WTC11 (cell line): ENCODE measurements at regions not wholly inside any gene's neighbourhood (a gene's known extent, or its start where the extent isn't known, plus 50 kb on each side); places are given as distances from the start of the nearest gene placed in this dataset.

Experiments used
- ATAC-seq: fragments of 200-7000 bp; cut with Tn5 transposase; 2 replicates; pipeline ENCODE4 v1.10.0; 2021; ENCODE audit warnings: mild to moderate bottlenecking, moderate library complexity
- CTCF ChIA-PET: fragments of 300-600 bp; sonication (Branson Sonifier 250); formaldehyde crosslinking; loops from one replicate; lab custom pipeline; 2021; ENCODE audit warnings: antibody characterized with exemption; lab: Charles Lee
- POLR2A ChIA-PET: fragments of 350-600 bp; sonication (Branson Sonifier 250); formaldehyde crosslinking; loops from one replicate; lab custom pipeline; 2021; ENCODE audit warnings: antibody characterized with exemption; lab: Charles Lee
- DNase-seq: peaks from one replicate; pipeline ENCODE4 v3.0.0; 2021; ENCODE audit warnings: low spot score
- H3K27ac Mint-ChIP-seq: 2 replicates; pipeline ENCODE4 v1.8.0; 2021; ENCODE audit warnings: mixed read lengths
- H3K27me3 Mint-ChIP-seq: 2 replicates; pipeline ENCODE4 v1.8.0; 2021; ENCODE audit warnings: low read depth, mild to moderate bottlenecking, moderate library complexity, mixed read lengths
- H3K36me3 Mint-ChIP-seq: 2 replicates; pipeline ENCODE4 v1.8.0; 2021; ENCODE audit warnings: mixed read lengths
- H3K4me1 Mint-ChIP-seq: 2 replicates; pipeline ENCODE4 v1.8.0; 2022; ENCODE audit warnings: mixed read lengths
- H3K4me3 Mint-ChIP-seq: 2 replicates; pipeline ENCODE4 v1.8.0; 2021; ENCODE audit warnings: mild to moderate bottlenecking, moderate library complexity, mixed read lengths
- H3K9me3 Mint-ChIP-seq: 2 replicates; pipeline ENCODE4 v1.8.0; 2021; ENCODE audit warnings: mixed read lengths
- CBFB ChIP-seq: sonication (generic); formaldehyde crosslinking; IDR thresholded peaks from 2 replicates; pipeline ENCODE4 v1.8.1; 2022; ENCODE audit warnings: mild to moderate bottlenecking, low read depth, missing genetic modification reagents
- E2F5 ChIP-seq: sonication (generic); formaldehyde crosslinking; IDR thresholded peaks from 2 replicates; pipeline ENCODE4 v1.8.1; 2022; ENCODE audit warnings: mild to moderate bottlenecking, moderate library complexity, missing genetic modification reagents
- ELF4 ChIP-seq: sonication (generic); formaldehyde crosslinking; IDR thresholded peaks from 2 replicates; pipeline ENCODE4 v1.8.1; 2022; ENCODE audit warnings: low read depth, mild to moderate bottlenecking, moderate library complexity, missing genetic modification reagents
- ESRRA ChIP-seq: sonication (generic); formaldehyde crosslinking; IDR thresholded peaks from 2 replicates; pipeline ENCODE4 v1.8.1; 2022; ENCODE audit warnings: mild to moderate bottlenecking, missing genetic modification reagents, borderline replicate concordance
- FOXK1 ChIP-seq: sonication (generic); formaldehyde crosslinking; IDR thresholded peaks from 2 replicates; pipeline ENCODE4 v1.8.0; 2022; ENCODE audit warnings: mild to moderate bottlenecking, moderate library complexity, missing genetic modification reagents
- KAT7 ChIP-seq: sonication (generic); formaldehyde crosslinking; IDR thresholded peaks from 2 replicates; pipeline ENCODE4 v1.8.1; 2023; ENCODE audit warnings: missing genetic modification reagents, mild to moderate bottlenecking, borderline replicate concordance
- MYBL2 ChIP-seq: sonication (generic); formaldehyde crosslinking; IDR thresholded peaks from 2 replicates; pipeline ENCODE4 v1.8.1; 2023; ENCODE audit warnings: mild to moderate bottlenecking, moderate library complexity, missing genetic modification reagents
- NR2C2 ChIP-seq: sonication (generic); formaldehyde crosslinking; IDR thresholded peaks from 2 replicates; pipeline ENCODE4 v1.8.0; 2022; ENCODE audit warnings: mild to moderate bottlenecking, missing genetic modification reagents
- RORB ChIP-seq: fragments of 250-450 bp; sonication (Bioruptor Pico); IDR thresholded peaks from 2 replicates; pipeline ENCODE4 v1.9.0; 2021; ENCODE audit warnings: mild to moderate bottlenecking
- TEAD1 ChIP-seq: sonication (generic); formaldehyde crosslinking; IDR thresholded peaks from 2 replicates; pipeline ENCODE4 v1.8.0; 2022; ENCODE audit warnings: mild to moderate bottlenecking, missing genetic modification reagents
- TP53 ChIP-seq: sonication (generic); formaldehyde crosslinking; IDR thresholded peaks from 2 replicates; pipeline ENCODE4 v1.8.1; 2023; ENCODE audit warnings: mild to moderate bottlenecking, missing genetic modification reagents
- USF1 ChIP-seq: sonication (generic); formaldehyde crosslinking; IDR thresholded peaks from 2 replicates; pipeline ENCODE4 v1.8.0; 2022; ENCODE audit warnings: mild to moderate bottlenecking, missing genetic modification reagents
- ZNF317 ChIP-seq: sonication (generic); formaldehyde crosslinking; IDR thresholded peaks from 2 replicates; pipeline ENCODE4 v1.8.1; 2023; ENCODE audit warnings: low read depth, mild to moderate bottlenecking, moderate library complexity, missing genetic modification reagents, borderline replicate concordance
- TF ChIP-seq, protein P1 (sequence below): sonication (generic); formaldehyde crosslinking; IDR thresholded peaks from 2 replicates; pipeline ENCODE4 v1.8.1; 2022; ENCODE audit warnings: low read depth, mild to moderate bottlenecking, moderate library complexity, missing genetic modification reagents, borderline replicate concordance
- TF ChIP-seq, protein P2 (sequence below): fragments of 250-450 bp; sonication (Bioruptor Pico); IDR thresholded peaks from 2 replicates; pipeline ENCODE4 v1.9.0; 2021; ENCODE audit warnings: mild to moderate bottlenecking
- TF ChIP-seq, protein P3 (sequence below): sonication (generic); formaldehyde crosslinking; IDR thresholded peaks from 2 replicates; pipeline ENCODE4 v1.8.1; 2022; ENCODE audit warnings: missing genetic modification reagents, borderline replicate concordance
- TF ChIP-seq, protein P4 (sequence below): sonication (generic); formaldehyde crosslinking; IDR thresholded peaks from 2 replicates; pipeline ENCODE4 v1.8.1; 2023; ENCODE audit warnings: mild to moderate bottlenecking, missing genetic modification reagents, moderate library complexity

DNA sequence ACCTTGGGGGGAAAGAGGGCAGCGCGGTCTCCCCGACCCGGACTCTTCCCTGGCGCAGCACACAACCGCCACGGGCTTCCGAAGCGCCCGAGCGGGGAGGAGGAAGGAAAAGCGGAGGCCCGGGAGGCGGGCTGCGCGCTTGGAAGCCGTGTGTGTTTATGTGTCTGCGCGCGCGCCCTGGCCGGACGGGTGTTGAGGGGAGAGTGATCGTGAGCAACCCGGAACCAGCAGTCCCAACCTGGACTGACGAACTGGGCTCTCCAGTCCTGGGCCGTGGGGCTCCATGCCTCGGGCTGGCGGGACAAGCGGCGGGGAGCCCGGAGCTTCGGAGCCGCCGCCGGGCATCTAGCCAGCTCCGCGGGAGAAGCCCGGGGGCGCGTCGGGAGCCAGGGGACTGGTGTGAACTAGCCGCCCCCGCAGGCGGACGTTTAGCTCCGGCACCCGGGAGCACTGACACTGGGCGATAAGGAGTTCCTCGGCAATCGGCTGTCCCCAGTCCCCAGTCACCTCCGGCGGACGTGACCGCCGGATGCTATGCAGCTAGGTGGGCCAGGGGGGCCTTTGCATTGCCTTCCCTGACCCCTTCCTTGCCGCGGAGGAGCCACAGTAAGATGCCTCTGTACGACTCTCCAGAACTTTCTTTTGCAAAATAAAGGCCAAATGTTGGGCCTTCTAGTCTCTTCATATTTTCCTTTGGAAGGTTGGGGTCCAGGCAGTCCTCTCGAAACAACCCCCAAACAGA is 74.8 kb upstream of the BCOR start:
- Mint-ChIP-seq H3K4me1 (peaks cover 34% of the 10 kb centered on the region), H3K4me3 (peak overlapping the region; percentile 72), H3K9me3 (no peaks in the 10 kb centered on the region), H3K36me3 (no peaks in the 10 kb centered on the region), H3K27ac (peak overlapping the region; percentile 98), H3K27me3 (peaks cover 8% of the 10 kb centered on the region)
- ChIA-PET POLR2A (interaction anchor here (1.1 to 2.3 kb wide), 3 partner anchors 16 to 75 kb away, joined by 3 to 7 read pairs (median 3); partner anchors contain the start of gene BCOR), CTCF (interaction anchor here (0.8 kb wide), 1 partner anchor 16 kb away, joined by 3 read pairs; no protein-coding TSS in a partner anchor)
- TF ChIP-seq MYBL2 (CRISPR knock-in tag) (no peak), FOXK1 (CRISPR knock-in tag) (no peak), USF1 (CRISPR knock-in tag) (no peak), TP53 (CRISPR knock-in tag) (no peak), ZNF317 (CRISPR knock-in tag) (peak; percentile 59; the same call in 1 of the 2 replicates), ESRRA (CRISPR knock-in tag) (no peak)
- TF ChIP-seq, protein P1, sequence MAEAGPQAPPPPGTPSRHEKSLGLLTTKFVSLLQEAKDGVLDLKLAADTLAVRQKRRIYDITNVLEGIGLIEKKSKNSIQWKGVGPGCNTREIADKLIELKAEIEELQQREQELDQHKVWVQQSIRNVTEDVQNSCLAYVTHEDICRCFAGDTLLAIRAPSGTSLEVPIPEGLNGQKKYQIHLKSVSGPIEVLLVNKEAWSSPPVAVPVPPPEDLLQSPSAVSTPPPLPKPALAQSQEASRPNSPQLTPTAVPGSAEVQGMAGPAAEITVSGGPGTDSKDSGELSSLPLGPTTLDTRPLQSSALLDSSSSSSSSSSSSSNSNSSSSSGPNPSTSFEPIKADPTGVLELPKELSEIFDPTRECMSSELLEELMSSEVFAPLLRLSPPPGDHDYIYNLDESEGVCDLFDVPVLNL (CRISPR knock-in tag): no peak
- ATAC-seq: no peak
- DNase-seq: peak; percentile 16

- no peak for ATAC-seq
- DNase-seq: no peak
- no peak for TF ChIP-seq NR2C2 (CRISPR knock-in tag)
- peak; percentile 4; the same call in 1 of the 2 replicates for TF ChIP-seq E2F5 (CRISPR knock-in tag)
- Mint-ChIP-seq H3K36me3 (no peaks in the 10 kb centered on the region), H3K4me3 (peak overlapping the region; percentile 72), H3K27me3 (peaks cover 10% of the 10 kb centered on the region), H3K4me1 (peaks cover 39% of the 10 kb centered on the region), H3K27ac (peak overlapping the region; percentile 45; the same call in 1 of the 2 replicates), H3K9me3 (no peaks in the 10 kb centered on the region)
- POLR2A ChIA-PET: interaction anchor here (1.1 to 5.9 kb wide), 4 partner anchors 15 to 74 kb away, joined by 3 to 58 read pairs (median 5); partner anchors contain the start of gene BCOR
- CTCF ChIA-PET: no interaction called here
Measured at GRCh38 chrX:40171513-40172400, 74.0 kb upstream of the BCOR start.

GRCh38 chrX:40170830-40171512 is 73.2 kb upstream of the BCOR start:
- Mint-ChIP-seq H3K4me1 (peaks cover 47% of the 10 kb centered on the region), H3K9me3 (no peaks in the 10 kb centered on the region), H3K36me3 (no peaks in the 10 kb centered on the region), H3K27me3 (peaks cover 14% of the 10 kb centered on the region), H3K4me3 (peak overlapping the region; percentile 72), H3K27ac (peak overlapping the region; percentile 93)
- POLR2A ChIA-PET: interaction anchor here (2.3 to 5.9 kb wide), 2 partner anchors 15 to 73 kb away, joined by 7 to 58 read pairs; partner anchors contain the start of gene BCOR
- DNase-seq: peak; percentile 23
- ATAC-seq: no peak
- CTCF ChIA-PET: no interaction called here
- TF ChIP-seq KAT7 (CRISPR knock-in tag): no peak
- no peak for TF ChIP-seq TEAD1 (CRISPR knock-in tag)
- TF ChIP-seq, protein P2, sequence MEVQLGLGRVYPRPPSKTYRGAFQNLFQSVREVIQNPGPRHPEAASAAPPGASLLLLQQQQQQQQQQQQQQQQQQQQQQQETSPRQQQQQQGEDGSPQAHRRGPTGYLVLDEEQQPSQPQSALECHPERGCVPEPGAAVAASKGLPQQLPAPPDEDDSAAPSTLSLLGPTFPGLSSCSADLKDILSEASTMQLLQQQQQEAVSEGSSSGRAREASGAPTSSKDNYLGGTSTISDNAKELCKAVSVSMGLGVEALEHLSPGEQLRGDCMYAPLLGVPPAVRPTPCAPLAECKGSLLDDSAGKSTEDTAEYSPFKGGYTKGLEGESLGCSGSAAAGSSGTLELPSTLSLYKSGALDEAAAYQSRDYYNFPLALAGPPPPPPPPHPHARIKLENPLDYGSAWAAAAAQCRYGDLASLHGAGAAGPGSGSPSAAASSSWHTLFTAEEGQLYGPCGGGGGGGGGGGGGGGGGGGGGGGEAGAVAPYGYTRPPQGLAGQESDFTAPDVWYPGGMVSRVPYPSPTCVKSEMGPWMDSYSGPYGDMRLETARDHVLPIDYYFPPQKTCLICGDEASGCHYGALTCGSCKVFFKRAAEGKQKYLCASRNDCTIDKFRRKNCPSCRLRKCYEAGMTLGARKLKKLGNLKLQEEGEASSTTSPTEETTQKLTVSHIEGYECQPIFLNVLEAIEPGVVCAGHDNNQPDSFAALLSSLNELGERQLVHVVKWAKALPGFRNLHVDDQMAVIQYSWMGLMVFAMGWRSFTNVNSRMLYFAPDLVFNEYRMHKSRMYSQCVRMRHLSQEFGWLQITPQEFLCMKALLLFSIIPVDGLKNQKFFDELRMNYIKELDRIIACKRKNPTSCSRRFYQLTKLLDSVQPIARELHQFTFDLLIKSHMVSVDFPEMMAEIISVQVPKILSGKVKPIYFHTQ (CRISPR knock-in tag): no peak
- TF ChIP-seq ZNF317 (CRISPR knock-in tag): no peak
- TF ChIP-seq, protein P3, sequence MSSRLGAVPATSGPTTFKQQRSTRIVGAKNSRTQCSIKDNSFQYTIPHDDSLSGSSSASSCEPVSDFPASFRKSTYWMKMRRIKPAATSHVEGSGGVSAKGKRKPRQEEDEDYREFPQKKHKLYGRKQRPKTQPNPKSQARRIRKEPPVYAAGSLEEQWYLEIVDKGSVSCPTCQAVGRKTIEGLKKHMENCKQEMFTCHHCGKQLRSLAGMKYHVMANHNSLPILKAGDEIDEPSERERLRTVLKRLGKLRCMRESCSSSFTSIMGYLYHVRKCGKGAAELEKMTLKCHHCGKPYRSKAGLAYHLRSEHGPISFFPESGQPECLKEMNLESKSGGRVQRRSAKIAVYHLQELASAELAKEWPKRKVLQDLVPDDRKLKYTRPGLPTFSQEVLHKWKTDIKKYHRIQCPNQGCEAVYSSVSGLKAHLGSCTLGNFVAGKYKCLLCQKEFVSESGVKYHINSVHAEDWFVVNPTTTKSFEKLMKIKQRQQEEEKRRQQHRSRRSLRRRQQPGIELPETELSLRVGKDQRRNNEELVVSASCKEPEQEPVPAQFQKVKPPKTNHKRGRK (CRISPR knock-in tag): no peak
- TF ChIP-seq RORB (CRISPR knock-in tag): no peak
- no peak for TF ChIP-seq ELF4 (CRISPR knock-in tag)
- TF ChIP-seq, protein P4, sequence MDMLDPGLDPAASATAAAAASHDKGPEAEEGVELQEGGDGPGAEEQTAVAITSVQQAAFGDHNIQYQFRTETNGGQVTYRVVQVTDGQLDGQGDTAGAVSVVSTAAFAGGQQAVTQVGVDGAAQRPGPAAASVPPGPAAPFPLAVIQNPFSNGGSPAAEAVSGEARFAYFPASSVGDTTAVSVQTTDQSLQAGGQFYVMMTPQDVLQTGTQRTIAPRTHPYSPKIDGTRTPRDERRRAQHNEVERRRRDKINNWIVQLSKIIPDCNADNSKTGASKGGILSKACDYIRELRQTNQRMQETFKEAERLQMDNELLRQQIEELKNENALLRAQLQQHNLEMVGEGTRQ (CRISPR knock-in tag): no peak
- no peak for TF ChIP-seq CBFB (CRISPR knock-in tag)
